NB4 (cell line): ENCODE measurements at regions not wholly inside any gene's neighbourhood (a gene's known extent, or its start where the extent isn't known, plus 50 kb on each side); places are given as distances from the start of the nearest gene placed in this dataset.

ENCODE experiments used
- MAX ChIP-seq: IDR thresholded peaks from 2 replicates; pipeline ENCODE4 v1.6.1; 2011; ENCODE audit warnings: low read depth, low read length
- POLR2A ChIP-seq: IDR thresholded peaks from 2 replicates; pipeline ENCODE4 v1.6.1; 2011; ENCODE audit warnings: mild to moderate bottlenecking; ENCODE audit not compliant: insufficient read length; ENCODE audit errors: extremely low read depth
- TF ChIP-seq, protein P1 (sequence below): IDR thresholded peaks from one replicate; pipeline ENCODE4 v1.5.1; 2012; ENCODE audit warnings: low read depth, low read length

DNA sequence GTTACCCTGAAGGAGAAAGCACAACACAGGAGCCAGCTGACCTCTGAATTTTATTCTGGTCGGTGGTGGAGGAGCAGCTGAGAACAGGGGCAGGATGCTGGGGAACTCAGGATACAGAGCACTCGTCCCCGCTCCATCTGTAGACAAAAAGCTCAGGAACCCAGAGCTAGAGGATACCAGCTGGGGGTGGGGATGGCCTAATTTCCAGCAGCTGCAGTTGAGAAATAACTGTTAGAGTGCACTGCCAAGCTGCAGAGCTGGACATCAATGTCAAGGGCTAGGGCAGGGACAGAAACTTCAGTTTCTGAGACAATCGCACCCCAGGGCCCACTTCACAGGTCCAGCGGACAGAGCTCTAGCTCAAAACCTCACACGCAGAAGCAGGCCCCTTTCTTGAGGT, 122.1 kb upstream of the GUCY1A1 start:
- TF ChIP-seq, protein P1, sequence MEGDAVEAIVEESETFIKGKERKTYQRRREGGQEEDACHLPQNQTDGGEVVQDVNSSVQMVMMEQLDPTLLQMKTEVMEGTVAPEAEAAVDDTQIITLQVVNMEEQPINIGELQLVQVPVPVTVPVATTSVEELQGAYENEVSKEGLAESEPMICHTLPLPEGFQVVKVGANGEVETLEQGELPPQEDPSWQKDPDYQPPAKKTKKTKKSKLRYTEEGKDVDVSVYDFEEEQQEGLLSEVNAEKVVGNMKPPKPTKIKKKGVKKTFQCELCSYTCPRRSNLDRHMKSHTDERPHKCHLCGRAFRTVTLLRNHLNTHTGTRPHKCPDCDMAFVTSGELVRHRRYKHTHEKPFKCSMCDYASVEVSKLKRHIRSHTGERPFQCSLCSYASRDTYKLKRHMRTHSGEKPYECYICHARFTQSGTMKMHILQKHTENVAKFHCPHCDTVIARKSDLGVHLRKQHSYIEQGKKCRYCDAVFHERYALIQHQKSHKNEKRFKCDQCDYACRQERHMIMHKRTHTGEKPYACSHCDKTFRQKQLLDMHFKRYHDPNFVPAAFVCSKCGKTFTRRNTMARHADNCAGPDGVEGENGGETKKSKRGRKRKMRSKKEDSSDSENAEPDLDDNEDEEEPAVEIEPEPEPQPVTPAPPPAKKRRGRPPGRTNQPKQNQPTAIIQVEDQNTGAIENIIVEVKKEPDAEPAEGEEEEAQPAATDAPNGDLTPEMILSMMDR: no peak
- TF ChIP-seq POLR2A: no peak
- no peak for TF ChIP-seq MAX
